ENCODE measurements at regions not wholly inside any gene's neighbourhood (a gene's known extent, or its start where the extent isn't known, plus 50 kb on each side); places are given as distances from the start of the nearest gene placed in this dataset.

- TF ChIP-seq CTCF (IDR thresholded peaks at IDR 0.05) = no peak
- TF ChIP-seq POLR2A (IDR thresholded peaks at IDR 0.05) = no peak
These were observed 130.5 kb downstream of the ETS2 start for GRCh38 chr21:38936240-38936639.

Measured in lower leg skin (tissue), 3 donors.